ENCODE measurements at regions not wholly inside any gene's neighbourhood (a gene's known extent, or its start where the extent isn't known, plus 50 kb on each side); places are given as distances from the start of the nearest gene placed in this dataset.
"Not testable (repeated sequence)": the region's sequence is repeated elsewhere in the genome, so short reads cannot be mapped to it uniquely, and the experiment has no call there.

DNA sequence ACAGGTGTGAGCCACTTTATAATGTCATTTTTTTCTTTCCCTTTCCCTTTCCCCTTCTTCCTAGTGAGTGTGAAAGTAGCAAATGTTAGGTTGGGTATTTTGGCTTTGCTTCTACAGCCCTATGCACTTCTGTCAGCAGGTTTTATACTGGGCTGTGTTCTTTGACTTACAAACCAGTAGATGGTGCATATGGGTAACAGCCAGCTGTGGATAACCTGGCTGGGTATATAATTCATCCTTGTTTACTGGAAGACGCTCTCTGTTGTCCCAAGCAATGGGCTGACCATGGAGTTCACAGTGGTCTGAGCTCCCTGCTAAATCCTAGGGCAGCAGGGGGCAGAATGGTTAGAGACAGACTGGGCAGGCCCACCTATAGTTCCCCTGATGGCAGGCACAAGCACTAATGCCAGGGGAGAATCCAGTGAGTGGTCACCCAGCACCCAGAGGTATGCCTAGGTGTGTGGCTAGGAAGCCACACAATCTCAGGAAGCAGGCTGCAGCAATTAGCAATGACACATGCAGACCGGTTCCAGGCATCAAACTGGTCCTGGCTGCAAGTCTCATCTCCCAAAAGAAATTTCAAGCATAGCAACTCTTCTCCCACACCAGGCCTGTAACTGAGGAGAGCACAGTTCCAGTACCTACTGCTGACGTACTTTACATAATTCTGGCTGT, 592.7 kb upstream of the MAN1A1 start:
- DNase-seq = no peak

DNA sequence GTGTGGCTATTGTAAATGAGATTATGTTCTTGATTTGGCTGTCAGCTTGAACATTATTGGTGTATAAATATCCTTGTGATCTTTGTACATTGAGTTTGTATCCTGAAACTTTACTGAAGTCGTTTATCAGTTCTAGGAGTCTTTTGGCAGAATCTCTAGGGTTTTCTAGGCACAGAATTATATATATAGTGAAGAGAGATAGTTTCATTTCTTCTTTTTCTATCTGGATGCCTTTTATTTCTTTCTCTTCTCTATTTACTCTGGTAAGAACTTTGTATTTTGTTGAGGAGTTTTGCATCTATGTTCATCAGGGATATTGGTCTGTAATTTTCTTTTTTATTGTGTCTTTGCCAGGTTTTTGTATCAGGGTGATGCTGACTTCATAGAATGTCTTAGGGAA, 589.2 kb upstream of the MAN1A1 start:
- no peak for DNase-seq

GRCh38 chr6:119934816-119935215, 585.3 kb upstream of the MAN1A1 start:
- DNase-seq = no peak

- DNase-seq = no peak
These were observed 579.6 kb upstream of the MAN1A1 start for GRCh38 chr6:119929121-119929520.

DNA sequence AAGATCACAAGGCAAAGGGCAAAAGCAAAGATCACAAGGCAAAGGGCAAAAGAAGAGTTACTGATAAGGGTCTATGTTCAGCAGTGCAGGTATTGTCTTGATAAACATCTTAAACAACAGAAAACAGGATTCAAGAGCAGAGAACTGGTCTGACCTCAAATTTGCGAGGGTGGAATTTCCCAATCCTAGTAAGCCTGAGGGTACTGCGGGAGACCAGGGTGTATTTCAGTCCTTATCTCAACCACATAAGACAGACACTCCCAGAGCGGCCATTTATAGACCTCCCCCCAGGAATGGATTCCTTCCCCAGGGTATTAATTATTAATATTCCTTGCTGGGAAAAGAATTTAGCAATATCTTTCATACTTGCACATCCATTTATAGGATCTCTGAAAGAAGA, 575.3 kb upstream of the MAN1A1 start:
- DNase-seq = not testable (repeated sequence)

- DNase-seq = no peak
These were observed 573.3 kb upstream of the MAN1A1 start for GRCh38 chr6:119922814-119923213.

- no peak for DNase-seq
These were observed 572.0 kb upstream of the MAN1A1 start for GRCh38 chr6:119921491-119922010.

GRCh38 chr6:119917186-119917585, 567.6 kb upstream of the MAN1A1 start:
- no peak for DNase-seq

DNA sequence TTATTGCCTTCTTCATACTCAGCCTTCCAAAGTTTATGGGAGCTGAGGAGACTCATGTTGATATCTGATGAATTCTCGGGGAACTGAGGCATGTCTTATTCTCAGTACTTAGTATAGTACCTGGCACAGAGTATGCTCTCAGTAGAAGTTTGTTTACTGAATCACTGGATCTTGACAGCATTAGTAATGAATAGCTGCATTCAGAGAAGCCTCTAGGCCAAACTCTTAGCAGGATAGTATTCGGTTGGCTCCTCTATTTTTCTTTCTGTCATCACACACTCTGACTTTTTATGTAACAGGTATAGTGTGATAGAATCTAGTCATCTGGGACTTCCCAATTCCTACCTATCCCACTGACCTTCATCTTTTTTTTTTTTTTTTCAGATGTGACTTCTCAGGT, 566.4 kb upstream of the MAN1A1 start:
- no peak for DNase-seq

GRCh38 chr6:119908157-119908556, 558.6 kb upstream of the MAN1A1 start:
- DNase-seq = no peak

GRCh38 chr6:119902681-119903080, 553.1 kb upstream of the MAN1A1 start:
- DNase-seq = no peak

DNA sequence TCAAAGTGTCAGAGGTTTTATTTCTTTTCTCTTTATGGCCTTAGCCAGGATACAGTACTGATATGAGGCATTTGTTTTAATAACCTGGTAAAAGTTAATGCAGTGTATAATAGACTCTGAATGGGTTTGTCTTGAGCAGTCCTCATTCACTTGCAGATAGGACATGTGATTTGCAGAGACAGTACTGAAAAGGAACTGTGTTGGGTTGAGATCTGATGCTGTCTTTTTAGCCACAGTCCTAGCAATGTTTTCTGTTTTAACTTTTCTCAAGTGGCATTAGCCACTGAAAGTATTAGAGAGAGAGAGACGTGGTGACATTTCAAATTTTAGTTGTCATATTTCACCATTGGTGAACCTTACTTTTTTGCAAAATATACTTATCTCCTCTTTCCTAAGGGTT, 547.2 kb upstream of the MAN1A1 start:
- DNase-seq = no peak

DNA sequence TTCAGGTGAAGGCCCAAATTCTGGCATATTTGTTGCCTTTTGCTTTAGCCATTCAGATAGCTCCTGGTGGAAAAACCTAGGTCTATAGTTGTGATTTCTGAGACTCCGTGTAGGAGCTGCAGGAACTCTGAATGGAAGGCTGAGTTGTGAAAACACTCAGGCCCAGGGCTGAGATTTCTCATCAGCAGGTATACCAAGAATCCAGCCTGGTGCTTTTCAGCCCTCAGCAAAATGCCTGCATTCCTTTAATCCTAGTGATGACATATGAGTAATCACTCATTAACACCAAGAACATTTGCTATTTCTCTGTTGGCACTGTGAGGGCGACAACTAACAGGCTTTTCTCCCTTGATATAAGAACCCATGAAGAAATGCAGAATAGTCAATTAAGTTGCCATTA, 546.1 kb upstream of the MAN1A1 start:
- DNase-seq = no peak

DNA sequence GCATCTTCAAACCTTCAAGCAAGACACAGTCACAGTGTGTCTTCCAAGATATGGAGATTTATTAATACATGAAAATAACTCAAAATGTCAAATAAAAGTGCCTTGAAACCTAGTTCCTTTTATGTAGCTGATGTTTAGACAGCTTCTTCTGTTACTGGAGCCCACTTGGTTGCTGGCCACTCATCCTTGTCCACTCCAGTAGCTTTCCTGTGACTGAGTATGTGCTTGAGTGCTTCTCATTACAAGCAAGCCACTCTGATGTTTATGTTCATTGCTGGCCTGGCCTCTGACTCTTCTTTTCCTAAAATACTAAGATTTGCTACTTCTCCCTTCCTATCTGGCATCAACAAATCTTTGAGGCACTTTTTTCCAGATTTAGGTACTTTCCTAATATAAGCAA, 545.2 kb upstream of the MAN1A1 start:
- DNase-seq = no peak

DNA sequence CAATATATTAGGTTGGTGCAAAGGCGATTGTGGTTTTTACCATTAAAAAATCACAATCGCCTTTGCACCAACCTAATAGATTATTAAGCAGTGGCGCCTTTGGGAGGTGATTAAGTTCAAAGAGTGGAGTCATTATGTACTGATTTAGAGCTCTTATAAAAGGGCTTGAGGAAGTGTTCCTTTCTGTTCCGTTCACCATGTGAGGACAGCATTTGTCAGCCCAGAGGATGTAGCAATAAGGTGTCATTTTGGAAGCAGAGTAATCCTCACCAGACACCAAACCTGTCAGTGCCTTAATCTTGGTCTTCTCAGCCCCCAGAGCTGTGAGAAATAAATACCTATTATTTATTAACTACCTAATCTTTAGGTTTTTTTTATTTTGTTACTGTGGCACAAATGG, 542.1 kb upstream of the MAN1A1 start:
- DNase-seq = no peak

- no peak for DNase-seq
These were observed 541.6 kb upstream of the MAN1A1 start for GRCh38 chr6:119891206-119891605.

DNA sequence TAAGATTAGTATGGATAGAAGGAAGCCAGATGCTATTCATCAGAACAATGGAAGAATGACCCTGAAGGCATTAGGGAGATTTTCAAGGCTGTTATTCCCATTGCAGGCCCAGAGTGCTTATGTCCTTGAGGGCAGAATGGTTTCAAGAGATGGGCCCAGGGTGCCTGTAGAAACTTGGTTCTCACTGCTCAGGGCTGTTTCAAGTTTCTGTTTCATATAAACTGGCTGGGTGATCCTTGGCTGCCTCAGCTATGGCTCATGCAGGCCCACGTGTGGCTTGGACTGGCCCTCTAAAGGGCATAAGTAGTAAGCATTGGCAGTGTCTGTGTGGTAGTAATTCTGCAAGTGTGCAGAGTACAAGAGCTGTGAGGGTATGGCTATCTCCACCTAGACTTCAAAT, 540.9 kb upstream of the MAN1A1 start:
- no peak for DNase-seq

DNA sequence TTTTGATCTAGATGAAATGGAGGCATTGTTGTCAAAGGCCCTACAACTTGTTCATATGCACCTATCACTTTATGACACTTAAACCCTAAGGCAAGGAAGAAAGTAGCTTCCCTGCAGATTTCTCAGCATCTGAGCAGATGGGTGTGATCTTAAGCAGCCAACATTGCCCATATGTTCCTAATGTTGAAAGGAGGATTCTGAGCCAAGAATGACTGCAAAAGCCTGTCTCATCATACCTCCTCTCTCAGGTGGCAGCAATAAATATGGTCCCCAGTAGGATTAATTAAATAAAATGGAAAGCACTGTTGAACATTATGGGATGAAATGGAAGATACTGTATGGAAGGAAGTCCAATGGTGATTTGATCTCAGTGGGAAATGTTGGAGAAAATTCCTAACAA, 538.1 kb upstream of the MAN1A1 start:
- DNase-seq = no peak

DNA sequence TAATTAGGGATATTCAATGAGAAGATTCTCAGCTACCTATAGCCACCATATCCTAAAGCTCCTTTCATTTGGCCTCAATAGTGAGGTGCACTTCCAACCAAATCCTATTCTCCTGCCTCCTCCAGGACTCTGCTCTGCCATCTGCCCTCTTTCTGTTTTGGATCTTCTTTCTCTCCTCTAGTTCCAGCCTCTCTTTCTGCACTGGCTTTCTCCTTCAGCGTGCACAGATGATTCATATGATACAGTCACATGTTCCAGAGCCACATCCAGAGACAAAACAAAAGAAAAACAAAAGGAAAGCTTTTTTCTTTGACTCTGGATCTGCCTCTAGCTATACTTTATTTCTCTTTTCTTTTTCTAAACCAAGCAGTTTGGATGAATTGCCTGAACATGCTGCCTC, 531.9 kb upstream of the MAN1A1 start:
- peak; percentile 3 for DNase-seq

- DNase-seq = no peak
These were observed 531.3 kb upstream of the MAN1A1 start for GRCh38 chr6:119880840-119881239.

- no peak for DNase-seq
These were observed 530.2 kb upstream of the MAN1A1 start for GRCh38 chr6:119879731-119880130.

GRCh38 chr6:119874381-119874780, 524.8 kb upstream of the MAN1A1 start:
- DNase-seq = no peak

DNA sequence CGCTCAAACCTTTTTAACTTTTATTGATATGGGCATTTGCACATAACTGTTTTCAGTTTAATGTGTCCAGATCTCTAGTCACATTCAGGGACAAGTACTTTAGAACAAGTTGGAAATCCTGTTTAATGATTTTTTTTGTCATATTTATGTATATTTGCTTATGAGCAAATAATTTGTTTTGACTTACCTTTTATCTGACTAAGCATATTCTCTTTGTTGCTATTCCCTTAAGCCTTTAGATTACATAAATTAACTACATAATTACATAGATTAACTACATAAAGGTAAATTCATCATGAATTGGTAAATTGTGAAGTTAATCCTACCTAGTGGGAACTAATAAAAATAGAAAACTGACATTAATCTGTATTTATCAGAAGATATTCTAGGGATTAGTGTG, 523.5 kb upstream of the MAN1A1 start:
- DNase-seq = no peak

DNA sequence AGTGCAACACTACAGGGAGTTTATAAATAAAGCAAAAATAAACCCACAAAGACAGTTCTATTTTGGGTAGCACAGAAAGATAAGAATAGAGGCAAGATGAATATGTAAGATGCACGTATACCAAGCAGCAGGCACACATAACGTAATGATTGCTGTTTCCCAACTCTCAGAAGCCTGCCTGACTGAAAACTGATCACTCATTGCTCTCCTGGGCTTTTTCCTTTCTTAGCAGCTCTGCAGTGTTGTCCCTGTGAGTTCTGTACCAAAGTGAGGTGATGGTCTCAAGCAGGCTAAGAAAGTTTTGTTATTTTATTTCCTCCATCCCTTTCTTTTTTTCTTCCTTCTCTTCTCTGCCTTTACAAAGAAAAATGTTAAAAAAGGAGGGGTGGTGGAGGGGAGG, 522.0 kb upstream of the MAN1A1 start:
- DNase-seq = no peak

Data from occipital lobe (tissue), 1 donor.